Large intestine (tissue), 3 donors: ENCODE measurements at regions not wholly inside any gene's neighbourhood (a gene's known extent, or its start where the extent isn't known, plus 50 kb on each side); places are given as distances from the start of the nearest gene placed in this dataset.

ENCODE experiments used
- DNase-seq, 2 donors: peaks; one replicate each; pipeline versions ENCODE4 v3.0.0 to v3.0.0-alpha.2; 2013
- H3K27ac ChIP-seq: one replicate; pipeline ENCODE4 v1.5.1; 2013; ENCODE audit warnings: low read length
- H3K27me3 ChIP-seq: 2 replicates; pipeline ENCODE4 v1.6.1; 2013; ENCODE audit warnings: low read length; ENCODE audit not compliant: control insufficient read depth, insufficient read depth
- H3K36me3 ChIP-seq: 2 replicates; pipeline ENCODE4 v1.6.1; 2013; ENCODE audit warnings: low read length; ENCODE audit not compliant: control insufficient read depth, insufficient read depth
- H3K4me1 ChIP-seq: one replicate; pipeline ENCODE4 v1.6.1; 2013; ENCODE audit warnings: low read length; ENCODE audit not compliant: control insufficient read depth, insufficient read depth
- H3K4me3 ChIP-seq: one replicate; pipeline ENCODE4 v1.5.1; 2013; ENCODE audit warnings: low read length
- H3K9me3 ChIP-seq: one replicate; pipeline ENCODE4 v1.6.1; 2013; ENCODE audit warnings: mild to moderate bottlenecking, low read depth, low read length, moderate library complexity; ENCODE audit not compliant: control insufficient read depth
- WGBS: methylation state at CpG from one replicate; pipeline ENCODE4 v1.1.5; 2013; ENCODE audit warnings: low lambda C conversion rate; ENCODE audit not compliant: insufficient coverage; 5-methylcytosine and 5-hydroxymethylcytosine counted together

- H3K36me3 ChIP-seq, result no peaks in the 10 kb centered on the region
- H3K27ac ChIP-seq, result no peak overlapping the region
- no peak overlapping the region for H3K4me3 ChIP-seq
- no peaks in the 10 kb centered on the region for H3K9me3 ChIP-seq
- WGBS, result no CpG with 5 or more reads among the region's 4 CpGs
- H3K27me3 ChIP-seq, result no peaks in the 10 kb centered on the region
- DNase-seq, result no peak
- no peaks in the 10 kb centered on the region for H3K4me1 ChIP-seq
Observed at GRCh38 chr18:22542406-22542835, 124.7 kb upstream of the CTAGE1 start.

GRCh38 chr18:22543769-22544168 lies 126.1 kb upstream of the CTAGE1 start:
- no peaks in the 10 kb centered on the region for H3K4me1 ChIP-seq
- H3K4me3 ChIP-seq, result no peak overlapping the region
- WGBS, result no CpG with 5 or more reads among the region's 4 CpGs
- H3K36me3 ChIP-seq, result no peaks in the 10 kb centered on the region
- DNase-seq, result no peak
- no peaks in the 10 kb centered on the region for H3K27me3 ChIP-seq
- H3K9me3 ChIP-seq, result no peaks in the 10 kb centered on the region
- no peak overlapping the region for H3K27ac ChIP-seq

- H3K27me3 ChIP-seq, result no peaks in the 10 kb centered on the region
- H3K9me3 ChIP-seq, result no peaks in the 10 kb centered on the region
- DNase-seq, result no peak
- WGBS, result 100% methylated on average over 1 of the region's 4 CpGs
- H3K27ac ChIP-seq, result no peak overlapping the region
- no peaks in the 10 kb centered on the region for H3K4me1 ChIP-seq
- no peak overlapping the region for H3K4me3 ChIP-seq
- no peaks in the 10 kb centered on the region for H3K36me3 ChIP-seq
Observed at GRCh38 chr18:22544626-22545025, 126.9 kb upstream of the CTAGE1 start.

- no peak for DNase-seq
- Histone ChIP-seq H3K9me3 (no peaks in the 10 kb centered on the region), H3K27ac (no peak overlapping the region), H3K4me1 (no peaks in the 10 kb centered on the region), H3K27me3 (no peaks in the 10 kb centered on the region), H3K4me3 (no peak overlapping the region), H3K36me3 (no peaks in the 10 kb centered on the region)
- 100% methylated on average over 1 of the region's 6 CpGs for WGBS
Observed at GRCh38 chr18:22545066-22545760, 127.5 kb upstream of the CTAGE1 start.

GRCh38 chr18:22546905-22547570 lies 129.3 kb upstream of the CTAGE1 start:
- H3K36me3 ChIP-seq, result no peaks in the 10 kb centered on the region
- no peaks in the 10 kb centered on the region for H3K27me3 ChIP-seq
- H3K9me3 ChIP-seq, result no peaks in the 10 kb centered on the region
- H3K4me1 ChIP-seq, result no peaks in the 10 kb centered on the region
- H3K4me3 ChIP-seq, result no peak overlapping the region
- WGBS, result 62% methylated on average over 2 of the region's 10 CpGs
- H3K27ac ChIP-seq, result no peak overlapping the region
- no peak for DNase-seq

- H3K27ac ChIP-seq, result no peak overlapping the region
- H3K9me3 ChIP-seq, result no peaks in the 10 kb centered on the region
- no peak for DNase-seq
- no peaks in the 10 kb centered on the region for H3K4me1 ChIP-seq
- no peaks in the 10 kb centered on the region for H3K36me3 ChIP-seq
- no peak overlapping the region for H3K4me3 ChIP-seq
- no peaks in the 10 kb centered on the region for H3K27me3 ChIP-seq
- 67% methylated on average over 1 of the region's 11 CpGs for WGBS
Observed at GRCh38 chr18:22547807-22548561, 130.3 kb upstream of the CTAGE1 start.

GRCh38 chr18:22549260-22549937 lies 131.7 kb upstream of the CTAGE1 start:
- H3K36me3 ChIP-seq, result no peaks in the 10 kb centered on the region
- H3K4me1 ChIP-seq, result no peaks in the 10 kb centered on the region
- no peak for DNase-seq
- H3K4me3 ChIP-seq, result no peak overlapping the region
- H3K27me3 ChIP-seq, result no peaks in the 10 kb centered on the region
- no peak overlapping the region for H3K27ac ChIP-seq
- no peaks in the 10 kb centered on the region for H3K9me3 ChIP-seq
- 74% methylated on average over 3 of the region's 6 CpGs for whole genome bisulfite sequencing

- whole genome bisulfite sequencing, result no CpG with 5 or more reads among the region's 2 CpGs
Observed at GRCh38 chr18:22550366-22550765, 132.7 kb upstream of the CTAGE1 start.

GRCh38 chr18:22550861-22551260 lies 133.1 kb upstream of the CTAGE1 start:
- Histone ChIP-seq H3K36me3 (no peaks in the 10 kb centered on the region), H3K4me1 (no peaks in the 10 kb centered on the region), H3K27ac (no peak overlapping the region), H3K4me3 (no peak overlapping the region), H3K27me3 (no peaks in the 10 kb centered on the region), H3K9me3 (no peaks in the 10 kb centered on the region)
- no peak for DNase-seq
- WGBS, result no CpG with 5 or more reads among the region's 1 CpG

More at GRCh38 chr18:22550366-22550765, 132.7 kb upstream of the CTAGE1 start:
- Histone ChIP-seq H3K27me3 (no peaks in the 10 kb centered on the region), H3K4me1 (no peaks in the 10 kb centered on the region), H3K4me3 (no peak overlapping the region), H3K36me3 (no peaks in the 10 kb centered on the region), H3K9me3 (no peaks in the 10 kb centered on the region), H3K27ac (no peak overlapping the region)
- DNase-seq, result no peak

- no peak overlapping the region for H3K4me3 ChIP-seq
- H3K9me3 ChIP-seq, result no peaks in the 10 kb centered on the region
- no peak for DNase-seq
- H3K27ac ChIP-seq, result no peak overlapping the region
- no peaks in the 10 kb centered on the region for H3K36me3 ChIP-seq
- no peaks in the 10 kb centered on the region for H3K27me3 ChIP-seq
- peaks cover 6% of the 10 kb centered on the region for H3K4me1 ChIP-seq
- WGBS, result 89% methylated on average over 3 of the region's 5 CpGs
Observed at GRCh38 chr18:22551536-22552151, 133.9 kb upstream of the CTAGE1 start.
